ENCODE measurements at regions not wholly inside any gene's neighbourhood (a gene's known extent, or its start where the extent isn't known, plus 50 kb on each side); places are given as distances from the start of the nearest gene placed in this dataset.
A peak's percentile ranks its signal among the peaks of the same experiment; 100 is the strongest.
"Not testable (repeated sequence)": the region's sequence is repeated elsewhere in the genome, so short reads cannot be mapped to it uniquely, and the experiment has no call there.

DNA sequence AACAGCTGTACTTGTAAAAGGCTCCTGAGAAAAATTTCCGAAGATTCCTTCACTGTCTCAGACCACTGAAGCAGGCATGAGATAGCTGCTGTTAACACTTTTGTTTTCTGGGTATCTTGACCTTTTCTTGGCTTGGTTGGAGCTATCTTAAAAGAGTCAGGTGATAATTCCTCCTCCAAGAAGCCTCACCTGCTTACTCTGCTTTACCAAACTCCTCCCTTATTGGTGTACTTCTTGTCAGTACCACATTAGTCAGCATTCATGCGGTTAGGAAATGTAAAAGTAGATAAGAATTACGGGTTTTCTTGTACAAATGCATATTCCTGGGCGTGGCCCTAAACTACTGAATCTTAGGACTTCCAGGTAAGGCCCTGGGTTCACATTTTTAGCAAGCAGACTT lies 489.8 kb upstream of the LARGE1 start:
- DNase-seq (ENCODE audit: insufficient read length) (no peak), FAIRE-seq (no peak)
- TF ChIP-seq POLR2AphosphoS5 (IDR thresholded peaks at IDR 0.05; ENCODE audit: low read depth, low read length) = no peak
- no peak for TF ChIP-seq TAF1 (IDR thresholded peaks at IDR 0.05; ENCODE audit: borderline replicate concordance, low read depth, low read length)
- TF ChIP-seq POLR2A (IDR thresholded peaks at IDR 0.05; ENCODE audit: low read depth, low read length) = no peak

DNA sequence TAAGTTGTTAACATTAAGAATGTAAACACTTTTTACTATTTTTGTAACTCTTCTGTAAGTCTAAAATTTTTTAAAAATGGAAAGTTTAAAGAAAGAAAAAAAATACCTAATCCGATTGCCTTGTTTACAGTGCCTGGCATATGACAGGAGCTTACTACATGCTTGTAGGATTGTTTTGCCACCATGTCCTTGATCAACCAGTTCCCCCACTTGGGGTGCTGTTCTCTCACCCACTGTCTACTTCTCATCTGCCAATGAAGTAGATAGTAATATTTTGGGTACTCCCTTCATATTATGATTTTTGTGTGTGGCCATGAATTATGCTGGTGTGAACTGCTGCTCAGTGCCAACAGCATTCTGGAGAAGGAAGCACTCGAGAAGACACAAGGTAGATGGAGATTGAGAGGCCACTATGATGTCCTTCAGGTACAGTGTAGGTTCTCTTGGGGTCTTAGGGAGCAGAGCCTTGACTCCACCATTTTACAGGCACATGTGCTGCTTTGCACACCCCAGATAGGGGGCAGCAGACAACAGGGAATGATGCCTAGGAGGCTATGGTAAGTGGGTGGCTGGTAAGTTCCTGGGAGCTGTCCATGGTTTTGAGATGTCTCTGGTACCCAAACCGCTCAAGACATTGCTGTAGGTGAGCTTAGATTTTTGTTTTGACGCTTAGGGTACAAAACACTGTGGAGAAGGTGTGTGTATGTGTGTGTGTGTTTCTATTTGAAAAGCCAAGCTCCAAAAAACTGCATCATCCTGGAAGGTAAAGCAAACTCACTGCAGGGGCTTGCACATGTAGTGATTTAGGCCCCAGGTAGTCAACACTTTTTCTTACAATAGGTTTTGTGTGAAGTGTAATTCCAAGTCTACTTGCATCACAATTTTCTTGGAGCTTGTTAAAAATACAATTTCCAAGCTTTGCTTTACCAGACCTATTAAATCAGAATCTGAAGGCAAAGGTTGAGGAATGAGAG lies 494.5 kb upstream of the LARGE1 start:
- DNase-seq (ENCODE audit: insufficient read length) (peak; percentile 11), FAIRE-seq (no peak)
- no peak for TF ChIP-seq POLR2AphosphoS5 (IDR thresholded peaks at IDR 0.05; ENCODE audit: low read depth, low read length)
- no peak for TF ChIP-seq POLR2A (IDR thresholded peaks at IDR 0.05; ENCODE audit: low read depth, low read length)
- no peak for TF ChIP-seq TAF1 (IDR thresholded peaks at IDR 0.05; ENCODE audit: borderline replicate concordance, low read depth, low read length)

DNA sequence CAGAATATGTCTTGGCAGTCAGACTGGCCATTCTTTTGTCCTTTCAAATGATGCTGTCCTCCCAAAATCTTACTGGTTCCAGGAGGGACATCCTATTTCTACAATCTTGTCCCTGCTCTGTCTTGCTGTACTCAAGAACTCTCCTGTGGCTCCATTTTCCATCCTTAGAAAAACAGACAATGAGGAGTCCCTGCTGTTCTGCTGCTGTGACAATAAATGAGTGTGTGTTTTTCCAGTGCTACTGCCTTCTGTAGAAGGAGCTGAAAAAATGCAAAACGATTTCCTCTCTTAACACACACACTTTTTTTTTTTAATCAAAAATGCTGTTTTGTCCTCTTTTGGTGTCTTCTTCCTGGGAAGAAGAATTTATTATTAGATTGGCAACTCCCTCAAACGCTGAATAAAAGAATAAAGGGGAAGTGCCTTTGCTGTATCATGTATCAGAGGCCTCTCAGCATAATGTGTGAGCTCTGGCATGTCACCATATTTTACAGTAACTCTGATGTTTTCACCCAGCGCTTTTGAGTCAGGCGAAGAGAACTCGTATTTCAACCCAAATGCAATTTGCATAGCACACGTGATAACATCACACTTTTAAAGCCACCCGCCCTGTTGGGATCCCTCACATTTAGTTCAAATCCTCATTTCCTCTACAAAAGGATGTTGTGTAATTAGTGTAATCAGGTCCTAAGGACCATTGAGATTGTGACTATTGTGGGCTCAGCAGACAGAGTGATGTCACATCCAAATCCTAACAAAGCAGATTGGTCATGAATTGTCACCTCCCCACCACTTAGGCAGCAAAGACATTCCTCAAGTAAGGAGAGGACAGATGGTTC lies 496.0 kb upstream of the LARGE1 start:
- no peak for TF ChIP-seq POLR2A (IDR thresholded peaks at IDR 0.05; ENCODE audit: low read depth, low read length)
- no peak for TF ChIP-seq POLR2AphosphoS5 (IDR thresholded peaks at IDR 0.05; ENCODE audit: low read depth, low read length)
- TF ChIP-seq TAF1 (IDR thresholded peaks at IDR 0.05; ENCODE audit: borderline replicate concordance, low read depth, low read length) = no peak
- DNase-seq (ENCODE audit: insufficient read length) (no peak), FAIRE-seq (no peak)

DNA sequence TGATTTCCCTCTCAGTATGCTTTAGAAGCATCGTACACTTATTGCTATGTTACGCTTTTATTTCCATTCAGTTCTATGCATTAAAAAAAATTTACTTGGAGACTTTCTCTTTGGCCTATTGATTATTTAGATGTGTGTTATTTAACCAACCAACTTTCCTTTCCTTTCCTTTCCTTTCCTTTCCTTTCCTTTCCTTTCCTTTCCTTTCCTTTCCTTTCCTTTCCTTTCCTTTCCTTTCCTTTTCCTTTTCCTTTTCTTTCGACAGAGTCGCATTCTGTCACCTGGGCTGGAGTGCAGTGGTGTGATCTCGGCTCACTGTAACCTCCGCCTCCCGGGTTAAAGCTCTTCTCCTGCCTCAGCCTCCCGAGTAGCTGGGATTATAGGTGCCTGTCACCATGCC lies 502.7 kb upstream of the LARGE1 start:
- DNase-seq (ENCODE audit: insufficient read length); FAIRE-seq: not testable (repeated sequence)

DNA sequence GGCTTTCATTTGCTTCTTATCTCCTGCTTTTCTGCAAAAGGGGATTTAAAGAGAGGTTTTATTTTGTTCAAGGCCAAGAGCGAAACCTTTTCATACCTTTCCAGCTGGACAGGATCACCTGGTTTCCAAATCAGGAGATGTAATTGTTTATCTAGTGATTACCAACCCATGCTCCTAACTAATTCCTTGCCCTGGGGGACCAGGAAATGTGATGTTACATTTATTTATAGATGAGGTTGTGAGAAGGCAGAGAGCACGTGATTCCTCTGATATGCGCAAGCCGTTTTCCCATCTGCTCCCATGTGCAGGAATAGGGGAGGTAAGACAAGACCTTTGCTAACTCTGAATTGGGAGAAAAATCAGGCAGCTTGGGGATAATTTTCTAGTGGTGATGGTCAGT lies 507.2 kb upstream of the LARGE1 start:
- FAIRE-seq = no peak
- TF ChIP-seq TAF1 (IDR thresholded peaks at IDR 0.05; ENCODE audit: borderline replicate concordance, low read depth, low read length) (no peak), POLR2AphosphoS5 (IDR thresholded peaks at IDR 0.05; ENCODE audit: low read depth, low read length) (no peak), POLR2A (IDR thresholded peaks at IDR 0.05; ENCODE audit: low read depth, low read length) (no peak)
- no peak for DNase-seq (ENCODE audit: insufficient read length)

DNA sequence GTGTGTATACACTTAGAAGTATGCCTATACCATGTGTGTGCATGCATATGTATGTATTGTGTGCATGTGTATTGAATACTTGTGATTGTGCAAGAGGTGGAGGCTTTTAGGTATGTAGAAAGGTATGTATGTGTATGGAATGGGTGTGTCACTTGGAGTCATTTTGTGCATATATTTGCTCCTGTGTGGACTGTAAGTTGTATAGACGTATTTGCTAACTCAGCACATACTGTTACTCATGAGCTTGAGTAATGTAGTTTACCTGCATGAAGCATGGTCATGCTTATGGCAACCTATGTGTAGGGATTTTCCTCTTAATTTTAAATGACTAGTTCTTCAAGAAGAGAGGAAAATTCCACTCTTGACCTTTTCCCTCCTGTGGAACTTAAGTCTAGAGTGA lies 507.6 kb upstream of the LARGE1 start:
- TF ChIP-seq POLR2A (IDR thresholded peaks at IDR 0.05; ENCODE audit: low read depth, low read length) (no peak), POLR2AphosphoS5 (IDR thresholded peaks at IDR 0.05; ENCODE audit: low read depth, low read length) (no peak), TAF1 (IDR thresholded peaks at IDR 0.05; ENCODE audit: borderline replicate concordance, low read depth, low read length) (no peak)
- no peak for FAIRE-seq
- DNase-seq (ENCODE audit: insufficient read length) = no peak

DNA sequence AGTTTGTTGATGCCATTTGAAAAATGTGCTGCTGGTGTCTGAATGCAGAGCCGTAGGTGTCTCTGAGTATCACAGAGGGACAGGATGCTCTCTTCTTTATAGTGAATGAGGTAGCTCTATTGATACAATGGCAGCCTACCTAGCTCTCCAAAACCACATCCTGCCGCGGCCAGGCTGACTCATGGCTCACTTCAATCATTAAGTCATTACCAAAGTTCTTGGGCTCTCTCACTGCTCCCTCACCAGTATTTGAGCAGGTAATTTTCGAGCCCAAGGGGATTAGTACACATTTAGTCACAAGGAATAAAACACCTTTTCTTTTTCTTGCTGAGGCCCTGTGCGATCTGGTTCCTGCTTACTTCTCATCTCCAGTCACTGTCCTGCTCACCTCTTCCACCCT lies 509.0 kb upstream of the LARGE1 start:
- TF ChIP-seq POLR2A (IDR thresholded peaks at IDR 0.05; ENCODE audit: low read depth, low read length) (no peak), POLR2AphosphoS5 (IDR thresholded peaks at IDR 0.05; ENCODE audit: low read depth, low read length) (no peak), TAF1 (IDR thresholded peaks at IDR 0.05; ENCODE audit: borderline replicate concordance, low read depth, low read length) (no peak)
- no peak for FAIRE-seq
- no peak for DNase-seq (ENCODE audit: insufficient read length)

DNA sequence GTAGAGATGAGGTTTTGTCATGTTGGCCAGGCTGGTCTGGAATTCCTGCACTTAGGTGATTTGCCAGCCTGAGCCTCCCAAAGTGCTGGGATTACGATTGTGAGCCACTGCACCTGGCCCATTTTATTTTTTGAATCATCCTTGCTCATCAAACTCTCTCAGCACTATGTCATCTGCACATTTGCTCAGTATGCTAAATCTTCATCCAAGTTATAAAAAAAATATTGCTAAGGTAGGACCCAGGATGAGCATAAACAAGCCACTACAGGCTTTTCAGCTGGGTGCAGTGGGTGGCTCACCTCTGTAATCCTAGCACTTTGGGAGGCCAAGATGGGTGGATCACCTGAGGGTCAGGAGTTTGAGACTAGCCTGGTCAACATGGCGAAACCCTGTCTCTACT lies 510.1 kb upstream of the LARGE1 start:
- no peak for TF ChIP-seq POLR2AphosphoS5 (IDR thresholded peaks at IDR 0.05; ENCODE audit: low read depth, low read length)
- TF ChIP-seq TAF1 (IDR thresholded peaks at IDR 0.05; ENCODE audit: borderline replicate concordance, low read depth, low read length) = no peak
- no peak for TF ChIP-seq POLR2A (IDR thresholded peaks at IDR 0.05; ENCODE audit: low read depth, low read length)
- DNase-seq (ENCODE audit: insufficient read length) (no peak), FAIRE-seq (no peak)

DNA sequence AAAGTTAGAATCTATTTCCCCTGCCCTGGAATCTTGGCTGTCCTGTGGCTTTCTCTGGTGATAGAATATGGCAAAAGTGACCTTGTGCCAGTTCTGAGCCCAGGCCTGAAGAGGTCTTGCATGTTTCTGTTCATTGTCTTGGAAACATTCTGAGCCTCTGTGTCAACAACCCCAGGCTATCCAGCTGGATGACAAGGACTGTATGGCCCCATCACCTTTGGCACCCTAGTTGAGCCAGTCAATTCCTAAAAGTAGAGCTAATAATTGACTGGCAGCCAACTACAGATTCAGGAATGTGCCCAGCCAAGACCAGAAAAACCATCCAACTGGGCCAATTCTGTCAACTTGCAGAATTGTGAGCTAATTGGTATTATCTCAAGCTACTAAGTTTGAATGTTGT lies 514.1 kb upstream of the LARGE1 start:
- no peak for TF ChIP-seq TAF1 (IDR thresholded peaks at IDR 0.05; ENCODE audit: borderline replicate concordance, low read depth, low read length)
- no peak for TF ChIP-seq POLR2AphosphoS5 (IDR thresholded peaks at IDR 0.05; ENCODE audit: low read depth, low read length)
- no peak for TF ChIP-seq POLR2A (IDR thresholded peaks at IDR 0.05; ENCODE audit: low read depth, low read length)
- DNase-seq (ENCODE audit: insufficient read length) = no peak
- FAIRE-seq = no peak

DNA sequence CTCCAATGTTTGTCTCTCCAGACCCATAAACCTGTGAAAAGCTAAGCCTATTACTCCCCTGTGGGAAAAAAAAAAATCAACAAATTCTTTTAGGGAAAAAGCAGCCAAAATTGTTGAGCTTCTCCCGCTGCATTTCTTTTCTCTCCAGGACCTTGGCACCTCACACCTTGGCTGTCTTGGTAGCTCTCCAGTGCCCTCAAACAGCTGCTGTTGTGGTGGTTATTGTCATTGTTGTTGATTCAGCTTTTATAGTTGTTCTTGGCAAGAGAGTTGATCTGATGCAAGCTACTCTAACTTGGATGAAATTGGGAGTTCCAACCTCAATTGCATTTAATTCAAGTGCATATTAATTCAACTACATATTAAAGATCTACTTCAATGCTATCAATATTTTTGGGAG lies 516.9 kb upstream of the LARGE1 start:
- DNase-seq (ENCODE audit: insufficient read length) (no peak), FAIRE-seq (no peak)
- TF ChIP-seq TAF1 (IDR thresholded peaks at IDR 0.05; ENCODE audit: borderline replicate concordance, low read depth, low read length) = no peak
- TF ChIP-seq POLR2A (IDR thresholded peaks at IDR 0.05; ENCODE audit: low read depth, low read length) = no peak
- no peak for TF ChIP-seq POLR2AphosphoS5 (IDR thresholded peaks at IDR 0.05; ENCODE audit: low read depth, low read length)

DNA sequence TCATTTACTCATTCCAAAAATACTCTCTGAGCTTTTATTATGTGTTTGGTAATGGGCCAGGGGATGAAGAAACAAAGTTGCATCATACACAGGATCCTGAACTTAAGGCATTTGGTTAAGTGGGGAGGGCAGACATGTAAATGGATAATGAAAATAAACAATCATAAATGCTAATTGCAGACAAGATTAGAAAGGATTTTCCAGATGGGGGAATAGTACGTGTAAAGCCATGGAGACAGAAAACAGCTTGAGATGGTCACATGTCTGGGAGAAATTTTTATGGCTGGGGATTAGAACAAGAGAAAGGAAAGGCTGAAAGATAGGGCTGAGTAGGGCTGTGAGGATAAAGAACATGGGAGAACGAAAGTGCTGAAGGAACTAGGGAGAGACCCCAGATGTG lies 534.3 kb upstream of the LARGE1 start:
- DNase-seq (ENCODE audit: insufficient read length) (no peak), FAIRE-seq (no peak)
- no peak for TF ChIP-seq POLR2A (IDR thresholded peaks at IDR 0.05; ENCODE audit: low read depth, low read length)
- TF ChIP-seq POLR2AphosphoS5 (IDR thresholded peaks at IDR 0.05; ENCODE audit: low read depth, low read length) = no peak
- TF ChIP-seq TAF1 (IDR thresholded peaks at IDR 0.05; ENCODE audit: borderline replicate concordance, low read depth, low read length) = no peak

DNA sequence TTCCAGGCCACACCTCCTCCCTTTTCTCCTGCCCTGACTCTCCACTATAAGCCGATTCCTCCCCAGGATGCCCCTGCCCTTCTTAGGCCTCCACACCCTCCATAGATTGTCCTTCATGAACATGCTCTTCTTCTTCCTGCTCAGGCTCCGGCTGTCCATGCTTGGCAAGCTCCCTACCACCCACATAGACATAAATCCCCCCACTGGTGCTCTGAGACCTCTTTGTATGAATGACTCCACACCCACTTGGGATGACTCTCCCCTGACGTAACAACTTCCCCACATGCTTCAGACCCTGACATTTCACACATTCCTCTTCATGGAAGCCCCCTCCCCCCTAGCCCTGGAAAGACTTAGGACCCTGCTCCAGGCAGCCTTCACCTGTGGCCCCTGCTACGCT lies 542.5 kb upstream of the LARGE1 start:
- TF ChIP-seq TAF1 (IDR thresholded peaks at IDR 0.05; ENCODE audit: borderline replicate concordance, low read depth, low read length) (no peak), POLR2A (IDR thresholded peaks at IDR 0.05; ENCODE audit: low read depth, low read length) (no peak), POLR2AphosphoS5 (IDR thresholded peaks at IDR 0.05; ENCODE audit: low read depth, low read length) (no peak)
- no peak for FAIRE-seq
- DNase-seq (ENCODE audit: insufficient read length) = no peak

Measured in GM12892 (cell line).